ENCODE measurements at regions not wholly inside any gene's neighbourhood (a gene's known extent, or its start where the extent isn't known, plus 50 kb on each side); places are given as distances from the start of the nearest gene placed in this dataset.

- TF ChIP-seq CTCF (IDR thresholded peaks at IDR 0.05; ENCODE audit: insufficient read depth, low read depth, low read length): no peak
- TF ChIP-seq EZH2 (IDR thresholded peaks at IDR 0.05; ENCODE audit: insufficient read depth, low read length): no peak
These were observed 93.8 kb upstream of the MEOX2 start for GRCh38 chr7:15780271-15780670.

All from astrocyte (in vitro differentiated cells and primary cell).